Activated gamma-delta T cell treated with Interleukin-2 at 50 U/mL for 16 hours (primary cell): ENCODE measurements at regions not wholly inside any gene's neighbourhood (a gene's known extent, or its start where the extent isn't known, plus 50 kb on each side); places are given as distances from the start of the nearest gene placed in this dataset.

Experiments
- DNase-seq: peaks from one replicate; pipeline ENCODE4 v3.0.0-alpha.2; 2020

DNA sequence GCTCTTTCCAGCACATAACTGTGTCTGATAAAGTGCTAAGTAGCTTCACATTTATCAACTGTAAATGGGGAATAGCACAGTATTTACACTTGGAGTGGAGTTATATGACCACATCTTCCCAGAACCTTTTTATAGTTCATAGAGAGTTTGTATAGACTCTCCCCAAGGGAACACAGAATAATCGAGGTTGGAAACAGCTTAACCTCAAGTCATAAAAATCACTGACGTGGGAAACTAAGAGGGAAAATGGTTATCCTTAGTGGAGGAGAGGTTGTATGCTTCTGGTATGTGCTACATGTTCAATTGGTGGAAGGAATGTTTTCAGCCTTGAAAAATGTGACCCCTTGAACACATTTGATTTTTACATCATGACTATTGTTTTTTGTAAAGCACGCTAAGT, 167.9 kb upstream of the KIAA1217 start:
- no peak for DNase-seq

DNA sequence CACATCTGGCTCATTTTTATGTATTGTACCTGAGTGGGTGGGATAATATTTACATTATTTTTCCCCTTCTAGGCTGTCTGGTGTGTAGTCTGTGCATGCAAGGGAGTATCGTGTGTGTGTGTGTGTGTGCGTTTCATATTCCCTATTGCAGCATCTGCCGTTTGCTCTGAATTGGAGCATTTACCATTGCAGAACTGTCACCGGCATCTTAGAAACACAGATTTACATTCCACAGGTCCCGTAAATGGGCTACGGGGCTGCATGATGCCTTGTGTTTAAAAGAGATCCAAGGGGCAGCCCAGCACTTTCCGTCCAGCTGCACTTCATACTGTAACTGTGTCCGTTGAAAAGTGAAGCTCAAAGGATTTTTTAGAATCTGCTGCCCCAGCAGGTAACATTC, 167.1 kb upstream of the KIAA1217 start:
- no peak for DNase-seq

DNA sequence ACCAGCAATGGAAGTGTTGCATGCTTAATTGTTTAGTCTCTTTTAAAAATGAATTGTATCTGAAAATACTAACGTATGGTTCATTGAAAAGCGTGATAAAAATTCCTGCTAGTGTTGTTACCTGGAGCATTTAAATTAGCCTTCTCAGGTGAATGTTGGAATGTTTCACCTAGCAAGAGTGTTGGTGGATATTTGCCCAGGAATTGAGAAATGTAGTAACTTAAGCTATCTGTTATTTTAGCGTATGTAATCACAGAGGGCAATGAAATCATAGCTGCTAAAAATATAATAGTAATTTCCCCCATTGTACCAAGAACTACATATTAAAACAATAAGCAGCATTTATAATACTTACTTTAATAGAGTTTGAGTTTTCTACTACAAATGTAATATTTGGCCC, 166.1 kb upstream of the KIAA1217 start:
- DNase-seq = no peak

DNA sequence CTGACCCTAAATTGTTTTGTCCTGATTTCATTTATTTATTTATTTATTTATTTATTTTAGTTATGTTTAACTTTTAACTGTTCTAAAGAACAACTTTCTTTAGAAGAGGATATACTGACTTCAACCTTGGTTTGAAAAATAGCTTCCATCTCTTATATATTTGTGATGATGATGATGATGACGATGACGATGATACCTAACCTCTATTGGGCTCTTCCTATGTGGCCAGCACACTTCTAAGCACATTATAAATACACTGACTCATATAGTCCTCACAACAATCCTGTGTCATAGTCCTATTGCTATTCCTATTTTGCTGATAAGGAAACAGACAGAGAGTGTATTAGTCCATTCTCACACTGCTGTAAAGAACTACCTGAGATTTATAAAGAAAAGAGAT, 162.9 kb upstream of the KIAA1217 start:
- DNase-seq = no peak

DNA sequence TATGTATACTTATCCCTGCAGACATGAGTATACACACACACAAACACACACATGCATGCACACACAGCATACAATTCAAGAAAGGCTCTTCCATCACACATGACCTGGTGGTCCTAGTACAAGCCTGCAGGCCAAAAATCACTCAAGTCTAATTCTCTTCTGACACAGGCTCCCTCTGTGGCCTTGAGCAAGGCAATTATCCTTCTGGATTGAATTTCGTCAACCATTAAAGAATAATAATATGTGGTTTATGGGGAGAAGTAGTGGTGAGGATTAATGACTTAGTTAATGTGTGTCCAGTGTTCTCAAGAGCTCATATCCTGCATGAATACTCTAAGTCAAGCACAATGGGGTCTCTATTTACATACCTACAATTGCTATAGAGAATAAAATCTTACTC, 161.8 kb upstream of the KIAA1217 start:
- no peak for DNase-seq

DNA sequence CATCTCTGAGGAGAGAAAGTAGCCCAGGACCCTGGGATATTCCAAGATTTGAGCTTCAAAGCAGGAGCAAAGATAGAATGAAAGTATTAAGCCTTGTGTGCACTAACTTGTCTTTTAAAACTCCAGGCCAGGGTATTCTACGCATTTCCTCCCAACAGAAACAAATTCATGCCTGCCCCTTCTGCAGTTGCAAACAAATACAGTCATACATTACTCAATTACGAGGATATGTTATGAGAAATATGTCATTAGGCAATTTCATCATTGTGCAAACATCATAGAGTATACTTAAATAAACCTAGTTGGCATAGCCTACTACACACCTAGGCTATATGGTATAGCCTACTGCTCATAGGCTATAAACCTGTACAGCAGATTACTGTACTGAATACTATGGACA, 154.5 kb upstream of the KIAA1217 start:
- no peak for DNase-seq

DNA sequence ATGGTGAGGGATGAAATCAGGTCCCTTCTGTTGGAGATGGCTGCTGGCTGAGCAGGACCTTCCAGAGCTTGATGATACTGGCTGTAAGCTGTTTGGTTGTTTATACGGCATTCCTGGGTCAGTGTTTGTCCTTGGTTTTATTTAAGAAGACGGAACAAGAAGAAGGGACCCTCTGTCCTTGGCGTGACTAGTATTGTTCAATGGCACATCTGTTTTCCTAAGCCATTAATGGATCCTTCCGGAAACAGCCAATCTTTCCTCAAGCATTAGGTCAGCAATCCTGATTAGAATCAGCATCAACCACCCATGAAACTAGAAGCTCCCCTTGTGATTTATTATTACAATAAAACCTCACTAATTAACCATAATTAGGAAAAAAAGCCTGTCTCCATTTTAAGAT, 128.7 kb upstream of the KIAA1217 start:
- DNase-seq = no peak

DNA sequence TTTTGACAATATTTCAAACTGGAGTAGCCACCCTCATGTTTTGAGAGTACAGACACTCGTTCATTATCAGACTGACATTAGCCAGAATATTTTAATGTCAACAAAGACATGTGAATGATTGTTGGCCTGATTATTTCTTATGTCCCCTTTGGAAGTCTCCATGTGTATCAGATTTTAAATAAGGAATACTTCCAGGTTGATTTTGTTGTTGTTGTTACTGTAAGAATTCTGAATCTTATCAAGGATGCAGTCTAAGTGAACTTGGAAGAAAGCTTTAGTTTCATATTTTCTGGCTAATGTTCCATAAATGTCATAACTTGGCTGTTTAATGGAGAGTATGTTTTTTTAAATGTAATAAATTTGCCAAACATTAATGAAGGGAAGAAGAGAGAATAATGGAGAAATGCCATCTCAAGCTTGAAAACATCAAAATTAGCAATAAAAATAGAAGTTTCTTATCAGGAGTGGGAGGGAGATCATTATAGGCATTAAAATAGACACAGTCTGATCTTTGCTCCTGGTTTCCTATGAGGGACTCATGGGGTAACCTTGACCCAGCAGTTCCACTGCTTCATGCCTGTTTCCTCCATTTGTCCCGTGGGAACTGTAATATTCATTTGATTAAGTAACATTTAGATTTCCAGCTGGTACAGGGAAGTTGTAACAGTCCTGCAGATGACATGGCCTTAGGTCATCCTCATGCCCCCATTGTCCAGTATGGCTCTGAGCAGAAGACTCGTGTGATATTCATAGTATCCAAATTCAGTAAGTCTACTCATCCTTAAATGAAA, 122.4 kb upstream of the KIAA1217 start:
- no peak for DNase-seq

DNA sequence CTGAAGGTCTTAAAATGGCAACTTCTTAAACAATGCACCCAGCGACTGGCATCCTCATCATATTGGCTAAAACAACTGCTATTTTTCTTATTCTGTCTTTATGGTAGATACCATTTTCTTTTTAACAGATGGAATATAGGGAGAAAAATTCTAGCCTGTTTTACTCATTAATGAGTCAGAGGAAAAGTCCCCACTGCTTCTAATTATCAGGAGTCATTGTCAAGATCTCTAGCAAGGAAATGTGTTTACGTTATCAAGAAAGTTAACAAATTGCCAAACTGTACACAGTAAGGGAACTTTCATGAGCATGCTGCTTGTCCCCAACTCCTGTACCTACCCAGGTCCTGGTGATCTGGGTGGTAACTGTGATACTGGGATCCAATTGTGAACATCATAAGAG, 117.7 kb upstream of the KIAA1217 start:
- no peak for DNase-seq

DNA sequence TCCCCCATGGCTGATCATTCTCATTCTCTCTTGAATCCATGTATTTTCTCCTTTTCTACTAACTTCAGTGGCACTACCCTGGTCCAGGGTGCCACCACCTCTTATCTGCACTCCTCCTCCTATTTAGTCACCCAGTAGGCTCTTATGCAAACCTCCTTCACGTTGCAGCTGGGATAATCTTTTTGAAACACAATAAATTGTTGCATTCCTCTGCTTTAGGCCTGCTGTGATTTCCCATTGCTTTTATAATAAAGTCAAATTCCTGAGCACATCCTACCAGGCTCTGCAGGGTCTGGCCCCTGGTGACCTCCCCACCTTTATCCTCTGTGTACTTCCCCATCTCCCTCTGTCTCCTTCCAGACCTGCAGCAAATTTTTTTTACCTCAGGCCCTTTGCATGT, 112.7 kb upstream of the KIAA1217 start:
- no peak for DNase-seq

DNA sequence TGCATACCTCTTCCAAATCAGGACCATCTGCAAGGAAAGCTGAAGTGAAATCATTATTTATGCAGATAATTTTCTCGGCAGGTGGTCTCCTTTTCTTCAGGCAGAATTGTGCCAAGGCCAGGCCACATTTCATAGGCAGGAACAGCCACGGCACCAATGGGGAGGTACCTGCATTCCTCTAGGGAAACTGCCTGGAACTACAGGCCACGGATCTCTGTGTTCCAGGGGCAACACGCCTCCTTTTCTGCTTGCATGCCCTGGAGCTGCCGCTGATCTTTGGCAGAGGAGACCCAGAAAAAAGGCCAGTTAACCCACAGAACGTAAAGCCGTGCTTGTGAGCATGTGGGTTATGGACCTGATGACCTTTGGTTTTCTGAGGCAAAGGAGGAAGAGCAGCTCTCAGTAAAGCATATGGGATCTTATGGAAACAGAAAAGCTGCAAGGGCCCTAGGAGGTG, 111.2 kb upstream of the KIAA1217 start:
- no peak for DNase-seq

DNA sequence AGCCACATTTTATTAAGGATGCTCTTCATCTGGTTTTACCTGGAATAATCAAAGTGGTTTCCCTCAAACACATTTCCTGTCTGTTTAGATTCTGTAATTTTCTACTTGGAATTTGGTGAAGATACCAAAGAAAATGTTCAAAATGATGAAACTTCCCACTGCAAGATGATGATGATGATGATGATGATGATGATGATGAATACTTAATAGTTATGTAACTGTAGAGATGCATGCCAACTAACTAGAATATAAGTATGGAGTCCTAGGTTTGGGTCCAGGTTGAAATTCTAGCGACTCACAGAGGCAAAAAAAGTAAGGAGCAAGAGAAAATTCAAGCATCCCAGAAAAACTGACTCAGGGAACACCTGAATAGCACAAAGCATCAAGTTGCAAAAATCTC, 104.0 kb upstream of the KIAA1217 start:
- DNase-seq = no peak

DNA sequence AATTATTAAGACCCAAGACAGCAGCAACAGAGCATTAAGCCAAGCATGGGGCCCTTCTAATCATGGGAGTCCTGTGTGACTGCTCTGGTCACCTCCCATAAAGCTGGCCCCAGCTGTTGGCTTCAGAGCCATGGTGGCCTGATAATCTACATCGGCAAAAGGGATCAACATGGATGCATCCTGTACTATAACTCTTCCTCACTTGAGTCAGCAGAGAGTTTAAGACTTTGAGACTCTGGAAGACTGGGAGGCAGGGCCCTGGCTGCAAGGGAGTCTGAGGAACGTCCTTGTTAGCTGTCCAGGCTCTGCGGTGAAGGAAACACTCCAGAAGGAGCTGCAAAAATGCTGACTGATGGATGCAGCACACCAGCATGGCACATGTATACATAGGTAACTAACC, 95.0 kb upstream of the KIAA1217 start:
- no peak for DNase-seq

DNA sequence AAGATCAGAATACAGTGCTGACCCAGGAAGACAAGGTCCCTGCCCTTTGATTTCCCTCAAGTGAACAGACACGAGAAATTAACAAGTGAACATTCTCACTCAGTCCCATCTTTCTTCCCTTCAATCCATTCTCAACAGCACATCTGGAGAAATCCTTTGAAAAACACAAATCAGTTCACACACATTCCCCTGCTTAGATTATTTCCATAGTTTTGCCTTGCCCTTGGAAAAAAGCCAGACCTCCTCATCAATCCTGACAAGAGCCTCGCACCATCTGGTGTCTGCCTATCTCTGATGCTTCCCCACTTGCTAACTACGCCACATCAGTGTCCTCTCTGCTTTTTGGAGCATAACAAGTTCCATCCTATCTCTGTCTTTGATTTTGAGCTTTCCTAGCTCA, 94.4 kb upstream of the KIAA1217 start:
- no peak for DNase-seq

DNA sequence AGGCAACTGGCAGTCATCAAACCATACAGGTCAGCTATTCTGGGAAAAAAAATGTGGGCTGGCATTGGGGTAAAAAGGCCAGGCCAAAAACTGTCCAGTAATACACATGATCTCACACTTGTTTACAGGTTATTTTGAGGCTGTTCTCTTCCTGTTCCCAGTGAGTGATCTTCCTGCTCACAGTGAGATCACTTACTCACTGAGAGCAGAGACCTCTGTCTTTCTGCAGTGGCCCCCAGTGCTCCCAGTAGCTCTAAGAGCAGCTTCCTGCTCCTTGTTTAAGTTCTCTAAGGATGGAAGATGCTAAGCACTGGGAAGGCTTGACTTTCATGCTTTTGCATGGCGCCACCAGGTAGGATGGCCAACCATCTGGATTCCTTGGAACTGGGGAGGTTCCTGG, 93.5 kb upstream of the KIAA1217 start:
- DNase-seq = no peak

DNA sequence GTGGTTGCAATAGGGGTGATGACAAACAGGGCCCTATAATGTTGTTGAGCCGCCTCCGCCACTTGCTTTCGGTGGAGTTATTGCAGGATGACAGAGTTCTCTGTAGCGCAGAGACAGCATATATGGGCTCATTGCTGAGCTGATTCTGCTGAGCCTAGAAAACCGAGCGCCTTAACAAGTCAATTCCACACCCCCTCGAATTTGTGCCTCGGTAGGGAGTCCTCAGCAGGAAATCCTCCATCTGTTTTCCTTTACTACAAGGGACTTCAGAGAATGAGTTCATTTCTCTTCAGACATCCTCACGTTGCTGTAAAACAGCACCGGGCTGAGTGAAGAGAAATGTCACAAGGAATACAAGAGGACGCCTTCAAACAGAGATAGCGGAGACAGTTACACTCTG, 90.7 kb upstream of the KIAA1217 start:
- DNase-seq = no peak

DNA sequence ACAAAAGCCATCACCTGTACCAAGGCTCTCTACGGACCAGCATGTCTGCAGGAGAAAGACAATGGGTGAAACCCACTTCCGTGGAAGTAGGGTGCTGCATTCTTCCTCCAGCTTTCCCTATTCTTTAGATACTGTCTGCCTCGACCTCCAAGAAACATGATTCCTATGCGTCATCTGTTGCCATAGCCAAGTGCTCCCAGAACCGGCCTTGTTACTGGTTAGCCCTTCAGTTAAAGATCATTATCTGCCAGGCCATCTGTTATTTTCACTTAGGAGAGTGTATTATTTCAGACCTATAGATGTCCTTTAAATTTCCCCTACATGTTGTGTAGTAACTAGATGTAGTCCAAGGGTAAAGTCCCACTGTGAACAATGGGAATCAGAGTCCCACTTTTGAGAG, 89.0 kb upstream of the KIAA1217 start:
- no peak for DNase-seq

DNA sequence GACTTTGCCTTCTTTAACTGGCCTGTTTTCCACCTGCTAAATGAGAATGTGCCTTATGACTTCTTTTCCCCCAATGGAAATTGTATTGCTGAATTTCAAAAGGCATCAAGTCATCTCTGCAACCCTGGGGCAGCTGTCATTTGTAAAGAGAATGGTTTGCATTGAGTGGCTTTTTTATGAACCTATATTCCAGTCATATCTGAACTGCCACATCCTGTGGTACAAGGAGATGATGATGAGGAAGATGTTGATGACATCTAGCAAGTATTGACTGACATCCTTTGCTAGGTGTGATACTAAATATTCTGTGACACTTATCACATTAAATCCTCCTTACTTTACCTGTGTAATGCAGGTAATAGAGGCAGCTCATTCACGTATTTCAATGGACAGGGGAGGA, 88.3 kb upstream of the KIAA1217 start:
- no peak for DNase-seq

DNA sequence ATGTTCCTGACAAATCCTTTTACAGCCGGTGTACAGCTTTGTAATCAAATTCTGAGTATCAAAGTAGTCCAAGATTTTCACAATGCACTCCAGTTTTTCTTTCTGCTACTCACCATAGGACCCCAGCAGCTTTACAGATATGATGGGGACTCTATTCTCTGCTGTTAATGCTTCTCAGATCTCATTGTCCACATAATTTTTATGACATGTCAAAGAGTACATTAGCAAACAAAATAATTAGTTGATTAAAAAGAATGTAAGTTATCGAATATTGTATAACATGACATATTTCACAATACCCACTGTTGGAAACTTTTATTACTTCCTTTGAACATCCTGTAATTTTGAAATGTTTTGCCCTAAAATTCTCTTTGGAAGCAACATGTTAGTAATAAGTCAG, 81.4 kb upstream of the KIAA1217 start:
- no peak for DNase-seq

DNA sequence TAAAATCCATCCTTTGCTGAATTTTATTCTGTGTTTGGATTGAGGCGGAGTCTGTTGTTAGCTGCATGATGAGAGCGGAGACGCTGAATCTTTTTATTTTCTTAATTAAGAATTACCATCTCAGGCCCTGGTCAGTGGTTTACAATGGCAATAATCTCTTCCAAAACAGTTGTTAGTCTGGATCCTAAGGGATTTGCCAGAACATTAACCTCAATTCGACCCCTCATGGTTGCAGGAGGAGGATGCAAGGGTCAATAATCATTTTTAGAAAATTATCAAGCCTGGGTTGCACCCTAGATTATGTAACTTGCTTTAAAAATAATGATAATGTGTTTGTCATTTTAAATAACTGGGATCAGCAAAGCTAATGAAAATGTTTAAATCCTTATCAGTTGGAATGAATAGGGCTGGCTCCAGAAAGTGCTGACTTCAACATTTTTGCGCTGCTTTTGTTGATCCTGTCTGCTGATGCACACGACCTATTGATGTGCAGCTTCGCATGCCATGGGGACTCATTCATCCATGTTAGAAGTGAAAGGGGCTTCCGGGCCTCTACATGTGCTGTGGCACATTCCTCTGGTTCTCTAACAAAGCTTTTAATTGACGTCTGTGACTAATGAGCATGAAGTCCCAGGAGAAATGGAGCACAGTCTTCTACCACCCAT, 80.7 kb upstream of the KIAA1217 start:
- no peak for DNase-seq

DNA sequence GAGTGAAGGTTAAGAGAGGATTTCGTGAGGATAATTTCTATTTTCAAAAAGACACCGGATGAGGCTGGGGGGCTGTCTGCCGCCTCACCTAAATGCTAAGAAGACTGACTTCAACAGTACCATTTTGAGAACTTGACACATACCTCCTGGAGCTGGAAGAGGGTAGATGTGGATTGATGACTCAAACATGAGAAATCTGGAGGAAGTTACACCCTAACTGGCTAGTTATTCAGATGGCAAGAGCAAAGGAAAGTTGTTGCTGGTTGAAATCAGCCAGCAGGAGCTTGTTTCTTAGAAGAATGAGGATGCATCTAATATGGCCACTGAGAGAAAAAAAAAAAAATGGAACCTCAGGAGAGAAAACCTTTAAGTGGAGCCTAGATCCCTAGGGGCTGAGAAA, 76.2 kb upstream of the KIAA1217 start:
- DNase-seq = no peak

DNA sequence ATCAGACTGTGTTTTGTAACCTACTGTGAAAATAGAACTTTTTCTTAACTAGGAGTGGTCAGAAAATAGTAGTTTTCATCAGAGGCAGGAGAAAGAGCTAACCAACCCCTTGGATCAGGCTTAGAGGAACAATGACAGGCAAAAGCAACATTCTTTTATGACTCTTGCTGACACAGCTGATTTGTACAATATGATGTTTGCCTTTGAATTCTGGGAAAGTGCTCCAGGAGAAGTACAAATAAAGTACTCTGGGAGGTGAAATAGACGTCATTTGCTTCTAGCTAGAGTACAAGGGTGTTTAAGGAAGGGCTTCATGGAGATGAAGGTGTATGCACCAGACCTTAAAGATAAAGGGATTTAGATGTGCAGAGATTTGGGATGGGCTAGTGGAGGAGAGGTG, 75.1 kb upstream of the KIAA1217 start:
- no peak for DNase-seq

DNA sequence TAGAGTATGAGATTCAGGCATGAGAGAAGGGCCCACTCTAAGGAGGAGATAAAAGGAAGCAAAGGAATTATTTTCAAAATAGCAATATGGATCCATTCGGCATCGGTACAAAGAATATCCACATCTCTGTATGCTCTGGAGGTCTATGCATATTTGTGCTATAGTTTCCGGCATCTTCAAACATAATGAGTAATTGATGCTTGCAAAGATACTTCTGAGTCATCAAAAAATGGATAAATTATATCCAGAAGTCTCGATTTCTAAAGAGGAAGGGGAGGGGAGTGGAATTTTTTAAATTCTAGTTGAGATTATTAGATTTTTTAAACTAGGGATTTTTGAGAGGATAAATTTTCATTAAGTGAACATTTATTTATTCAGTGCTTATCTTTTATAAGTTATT, 72.9 kb upstream of the KIAA1217 start:
- no peak for DNase-seq

DNA sequence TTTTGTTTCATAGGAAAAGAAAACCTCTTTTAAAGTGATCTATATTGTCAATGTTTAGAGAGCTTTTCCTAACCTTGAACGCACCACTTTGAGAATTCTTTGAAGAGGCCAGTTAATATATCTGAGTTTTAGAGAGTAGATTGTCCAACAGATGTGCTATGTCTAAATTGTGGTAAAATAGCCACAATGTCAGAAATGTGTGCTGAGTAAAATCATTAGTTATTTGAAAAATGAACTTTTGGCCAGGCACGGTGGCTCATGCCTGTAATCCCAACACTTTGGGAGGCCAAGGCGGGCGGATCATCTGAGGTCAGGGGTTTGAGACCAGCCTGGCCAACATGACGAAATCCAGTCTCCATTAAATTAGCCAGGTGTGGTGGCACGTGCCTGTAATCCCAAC, 61.6 kb upstream of the KIAA1217 start:
- no peak for DNase-seq

DNA sequence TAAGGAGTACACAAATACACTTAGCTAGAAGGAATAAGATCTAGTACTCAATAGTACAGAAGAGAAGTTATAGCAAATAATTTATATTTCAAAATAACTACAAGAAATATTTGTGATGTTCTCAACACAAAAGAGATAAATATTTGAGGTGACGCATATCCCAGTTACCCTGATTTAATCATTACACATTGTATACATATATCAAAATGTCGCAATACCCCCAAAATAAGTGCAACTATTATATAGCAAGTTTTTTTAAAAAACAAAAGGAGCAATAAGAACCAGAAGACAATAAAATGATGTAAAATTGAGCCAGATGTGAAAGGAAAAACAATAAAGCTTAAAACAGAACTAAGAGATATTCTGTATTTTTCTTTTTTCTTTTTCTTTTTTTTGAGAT, 59.3 kb upstream of the KIAA1217 start:
- DNase-seq = no peak
